ENCODE measurements at regions not wholly inside any gene's neighbourhood (a gene's known extent, or its start where the extent isn't known, plus 50 kb on each side); places are given as distances from the start of the nearest gene placed in this dataset.
"Not testable (repeated sequence)": the region's sequence is repeated elsewhere in the genome, so short reads cannot be mapped to it uniquely, and the experiment has no call there.

DNA sequence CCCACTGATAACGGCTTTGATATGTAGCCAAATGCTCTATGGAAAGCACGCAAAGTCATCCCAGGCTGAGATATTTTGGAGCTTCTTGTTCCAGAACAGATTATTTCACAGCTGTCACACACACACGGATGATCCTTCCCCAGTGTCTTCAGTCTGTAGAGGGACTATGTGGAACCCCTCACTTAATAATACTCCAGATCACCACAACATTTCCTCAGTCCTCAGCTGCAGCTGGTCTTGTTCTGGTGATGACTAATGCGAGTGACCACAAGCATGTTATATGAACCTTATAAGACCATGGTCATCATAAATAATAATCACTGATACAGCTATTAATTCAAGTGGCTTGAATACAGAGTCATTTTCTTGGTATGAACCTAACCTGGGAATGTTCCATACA is 490.7 kb downstream of the RPIA start:
- TF ChIP-seq, protein P1, sequence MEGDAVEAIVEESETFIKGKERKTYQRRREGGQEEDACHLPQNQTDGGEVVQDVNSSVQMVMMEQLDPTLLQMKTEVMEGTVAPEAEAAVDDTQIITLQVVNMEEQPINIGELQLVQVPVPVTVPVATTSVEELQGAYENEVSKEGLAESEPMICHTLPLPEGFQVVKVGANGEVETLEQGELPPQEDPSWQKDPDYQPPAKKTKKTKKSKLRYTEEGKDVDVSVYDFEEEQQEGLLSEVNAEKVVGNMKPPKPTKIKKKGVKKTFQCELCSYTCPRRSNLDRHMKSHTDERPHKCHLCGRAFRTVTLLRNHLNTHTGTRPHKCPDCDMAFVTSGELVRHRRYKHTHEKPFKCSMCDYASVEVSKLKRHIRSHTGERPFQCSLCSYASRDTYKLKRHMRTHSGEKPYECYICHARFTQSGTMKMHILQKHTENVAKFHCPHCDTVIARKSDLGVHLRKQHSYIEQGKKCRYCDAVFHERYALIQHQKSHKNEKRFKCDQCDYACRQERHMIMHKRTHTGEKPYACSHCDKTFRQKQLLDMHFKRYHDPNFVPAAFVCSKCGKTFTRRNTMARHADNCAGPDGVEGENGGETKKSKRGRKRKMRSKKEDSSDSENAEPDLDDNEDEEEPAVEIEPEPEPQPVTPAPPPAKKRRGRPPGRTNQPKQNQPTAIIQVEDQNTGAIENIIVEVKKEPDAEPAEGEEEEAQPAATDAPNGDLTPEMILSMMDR (conservative IDR thresholded peaks at IDR 0.05; ENCODE audit: low read depth, low read length): not testable (repeated sequence)
- TF ChIP-seq EZH2 (IDR thresholded peaks at IDR 0.05; ENCODE audit: borderline replicate concordance, low read depth, low read length, poor library complexity, severe bottlenecking): not testable (repeated sequence)

All from A673 (cell line).